ENCODE measurements at regions not wholly inside any gene's neighbourhood (a gene's known extent, or its start where the extent isn't known, plus 50 kb on each side); places are given as distances from the start of the nearest gene placed in this dataset.

DNA sequence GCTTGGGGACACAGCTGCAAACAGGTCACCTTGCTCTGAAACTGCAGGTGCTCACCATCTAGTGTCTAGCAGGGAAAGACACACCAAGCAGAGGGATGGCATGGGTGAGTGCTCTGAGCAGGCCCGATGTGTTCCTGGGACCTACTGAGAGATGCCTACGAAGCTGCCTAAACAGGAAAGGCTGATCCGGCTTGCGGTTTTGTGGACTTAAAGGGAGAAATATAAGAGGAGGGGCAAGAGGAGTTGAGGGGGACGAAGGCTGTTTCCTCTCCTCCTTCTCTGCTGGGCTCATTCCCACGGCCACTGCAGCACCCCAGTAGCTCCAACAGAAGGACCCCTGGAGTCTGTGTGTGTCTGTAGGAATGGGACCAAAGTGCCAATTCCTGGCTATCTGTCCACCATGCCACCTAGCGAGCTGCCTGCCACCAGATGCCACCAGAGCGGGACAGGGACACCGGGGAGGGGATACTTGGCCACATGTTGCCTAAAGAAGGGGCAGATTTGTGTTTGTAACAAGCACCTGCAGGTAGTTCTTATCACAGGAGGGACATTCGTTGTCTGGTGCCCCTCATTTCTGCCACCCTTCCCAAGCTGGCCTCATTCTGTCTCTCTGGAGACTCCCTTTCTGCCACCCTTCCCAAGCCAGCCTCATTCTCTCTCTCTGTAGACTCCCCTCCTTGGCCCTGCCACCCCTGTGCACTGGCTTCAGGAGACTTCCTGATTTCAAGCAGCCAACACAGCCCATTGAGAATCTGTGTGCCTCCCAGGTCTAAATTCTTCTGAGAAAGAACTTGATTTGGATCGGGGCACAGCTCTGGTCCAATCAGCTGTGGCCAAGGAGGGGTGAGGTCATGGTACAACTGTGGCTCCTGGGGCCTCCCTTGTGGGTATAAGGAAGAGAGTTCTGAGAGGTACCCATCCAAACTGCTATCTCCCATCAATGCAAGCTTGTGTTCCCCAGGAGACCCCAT is 221.8 kb downstream of the ANKRD60 start:
- TF ChIP-seq, protein P1, sequence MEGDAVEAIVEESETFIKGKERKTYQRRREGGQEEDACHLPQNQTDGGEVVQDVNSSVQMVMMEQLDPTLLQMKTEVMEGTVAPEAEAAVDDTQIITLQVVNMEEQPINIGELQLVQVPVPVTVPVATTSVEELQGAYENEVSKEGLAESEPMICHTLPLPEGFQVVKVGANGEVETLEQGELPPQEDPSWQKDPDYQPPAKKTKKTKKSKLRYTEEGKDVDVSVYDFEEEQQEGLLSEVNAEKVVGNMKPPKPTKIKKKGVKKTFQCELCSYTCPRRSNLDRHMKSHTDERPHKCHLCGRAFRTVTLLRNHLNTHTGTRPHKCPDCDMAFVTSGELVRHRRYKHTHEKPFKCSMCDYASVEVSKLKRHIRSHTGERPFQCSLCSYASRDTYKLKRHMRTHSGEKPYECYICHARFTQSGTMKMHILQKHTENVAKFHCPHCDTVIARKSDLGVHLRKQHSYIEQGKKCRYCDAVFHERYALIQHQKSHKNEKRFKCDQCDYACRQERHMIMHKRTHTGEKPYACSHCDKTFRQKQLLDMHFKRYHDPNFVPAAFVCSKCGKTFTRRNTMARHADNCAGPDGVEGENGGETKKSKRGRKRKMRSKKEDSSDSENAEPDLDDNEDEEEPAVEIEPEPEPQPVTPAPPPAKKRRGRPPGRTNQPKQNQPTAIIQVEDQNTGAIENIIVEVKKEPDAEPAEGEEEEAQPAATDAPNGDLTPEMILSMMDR (IDR thresholded peaks at IDR 0.05 in 4 of 5, conservative IDR thresholded peaks at IDR 0.05 in 1 of 5): no peak
- TF ChIP-seq POLR2A (IDR thresholded peaks at IDR 0.05): no peak
